Osteocyte (in vitro differentiated cells): ENCODE measurements at regions not wholly inside any gene's neighbourhood (a gene's known extent, or its start where the extent isn't known, plus 50 kb on each side); places are given as distances from the start of the nearest gene placed in this dataset.
A peak's percentile ranks its signal among the peaks of the same experiment; 100 is the strongest.

ENCODE experiments used
- DNase-seq: peaks from one replicate; pipeline ENCODE4 v3.0.0; 2021; ENCODE audit warnings: mixed read lengths; ENCODE audit not compliant: unreplicated experiment; ENCODE audit errors: extremely low spot score
- H3K27ac Mint-ChIP-seq: one replicate; pipeline ENCODE4 v1.8.0; 2021; ENCODE audit warnings: mild to moderate bottlenecking, mixed read lengths; ENCODE audit not compliant: unreplicated experiment
- H3K27me3 Mint-ChIP-seq: one replicate; pipeline ENCODE4 v1.8.0; 2021; ENCODE audit warnings: mixed read lengths; ENCODE audit not compliant: unreplicated experiment
- H3K36me3 Mint-ChIP-seq: one replicate; pipeline ENCODE4 v1.8.0; 2021; ENCODE audit warnings: mixed read lengths; ENCODE audit not compliant: unreplicated experiment
- H3K4me1 Mint-ChIP-seq: one replicate; pipeline ENCODE4 v1.8.0; 2021; ENCODE audit warnings: mixed read lengths; ENCODE audit not compliant: unreplicated experiment
- H3K4me3 Mint-ChIP-seq: one replicate; pipeline ENCODE4 v1.8.0; 2021; ENCODE audit warnings: mild to moderate bottlenecking, moderate library complexity, mixed read lengths; ENCODE audit not compliant: unreplicated experiment
- H3K9me3 Mint-ChIP-seq: one replicate; pipeline ENCODE4 v1.8.0; 2021; ENCODE audit warnings: mixed read lengths; ENCODE audit not compliant: unreplicated experiment
- TF ChIP-seq, protein P1 (sequence below): fragments of 200-600 bp; sonication (generic); IDR thresholded peaks from 2 replicates; pipeline ENCODE4 v1.5.0; 2021; ENCODE audit warnings: antibody characterized with exemption, mild to moderate bottlenecking, moderate library complexity

DNA sequence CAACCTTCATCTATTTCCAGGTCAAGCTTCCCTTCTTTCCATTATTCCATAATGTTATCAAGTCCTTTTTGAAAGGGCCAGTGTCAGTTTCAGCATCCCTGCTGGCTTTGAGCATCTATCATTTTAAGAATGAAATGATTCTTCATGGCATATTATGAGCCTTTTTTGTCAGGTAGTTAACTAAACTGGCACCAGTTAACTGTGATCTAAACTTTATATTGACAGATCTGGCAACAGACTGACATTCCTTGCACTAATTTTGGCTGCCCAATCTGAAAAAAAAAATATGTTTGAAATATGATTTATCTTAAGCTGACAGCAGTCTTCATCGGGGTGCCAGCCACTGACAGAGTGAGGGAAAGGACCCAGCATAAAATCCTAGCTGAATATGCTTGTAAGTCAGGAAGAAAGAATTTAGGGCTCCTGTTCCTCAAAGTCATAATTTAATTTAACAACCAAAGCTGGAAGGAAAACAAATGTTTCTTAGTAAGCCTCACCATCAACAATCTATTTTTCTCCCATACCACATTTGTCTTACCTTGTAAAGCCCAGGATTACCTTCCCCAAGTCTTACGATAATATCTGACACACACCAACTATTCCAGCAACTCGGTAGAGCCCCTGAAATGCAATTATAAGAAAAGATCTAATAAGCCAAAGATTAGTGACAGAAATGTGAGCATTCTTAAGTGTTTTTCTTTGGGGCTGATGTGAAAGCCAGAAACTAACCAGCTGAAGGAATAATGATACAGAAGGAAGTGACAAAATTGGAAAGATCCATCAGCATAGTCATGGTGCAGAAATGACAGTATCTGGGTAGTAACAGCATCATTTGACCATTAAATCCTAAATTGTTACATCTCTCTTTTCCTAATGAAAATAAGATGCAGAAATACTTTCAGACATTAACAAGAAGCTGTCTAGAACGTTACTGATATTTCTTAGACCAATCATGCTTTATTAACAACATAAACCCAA, 228.1 kb downstream of the RBM43 start:
- Mint-ChIP-seq H3K9me3 (no peaks in the 10 kb centered on the region), H3K4me1 (peaks cover 18% of the 10 kb centered on the region), H3K4me3 (no peak overlapping the region), H3K36me3 (no peaks in the 10 kb centered on the region), H3K27me3 (no peaks in the 10 kb centered on the region), H3K27ac (no peak overlapping the region)
- TF ChIP-seq, protein P1, sequence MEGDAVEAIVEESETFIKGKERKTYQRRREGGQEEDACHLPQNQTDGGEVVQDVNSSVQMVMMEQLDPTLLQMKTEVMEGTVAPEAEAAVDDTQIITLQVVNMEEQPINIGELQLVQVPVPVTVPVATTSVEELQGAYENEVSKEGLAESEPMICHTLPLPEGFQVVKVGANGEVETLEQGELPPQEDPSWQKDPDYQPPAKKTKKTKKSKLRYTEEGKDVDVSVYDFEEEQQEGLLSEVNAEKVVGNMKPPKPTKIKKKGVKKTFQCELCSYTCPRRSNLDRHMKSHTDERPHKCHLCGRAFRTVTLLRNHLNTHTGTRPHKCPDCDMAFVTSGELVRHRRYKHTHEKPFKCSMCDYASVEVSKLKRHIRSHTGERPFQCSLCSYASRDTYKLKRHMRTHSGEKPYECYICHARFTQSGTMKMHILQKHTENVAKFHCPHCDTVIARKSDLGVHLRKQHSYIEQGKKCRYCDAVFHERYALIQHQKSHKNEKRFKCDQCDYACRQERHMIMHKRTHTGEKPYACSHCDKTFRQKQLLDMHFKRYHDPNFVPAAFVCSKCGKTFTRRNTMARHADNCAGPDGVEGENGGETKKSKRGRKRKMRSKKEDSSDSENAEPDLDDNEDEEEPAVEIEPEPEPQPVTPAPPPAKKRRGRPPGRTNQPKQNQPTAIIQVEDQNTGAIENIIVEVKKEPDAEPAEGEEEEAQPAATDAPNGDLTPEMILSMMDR: no peak
- no peak for DNase-seq

DNA sequence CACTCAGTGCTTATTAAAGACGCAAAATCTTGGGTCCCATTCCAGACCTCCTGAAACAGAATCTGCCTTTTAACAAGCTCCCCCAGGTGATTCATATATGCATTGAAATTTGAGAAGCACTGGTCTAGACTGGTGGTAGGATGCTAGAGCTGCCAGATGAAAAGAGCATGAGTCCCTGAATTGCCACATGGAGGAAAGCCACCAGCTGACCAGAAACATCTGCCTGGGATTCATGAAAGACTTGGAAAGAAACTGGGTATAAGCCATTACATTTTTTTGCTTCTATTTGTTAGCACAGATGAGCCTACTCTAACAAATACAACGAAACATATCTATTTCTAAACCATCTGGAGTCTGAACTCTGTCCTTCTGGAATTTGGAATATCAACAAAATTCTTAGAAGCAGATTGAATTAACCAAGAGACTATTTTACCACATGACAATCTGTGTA, 228.9 kb downstream of the RBM43 start:
- Mint-ChIP-seq H3K36me3 (no peaks in the 10 kb centered on the region), H3K27ac (peak overlapping the region; percentile 32), H3K27me3 (no peaks in the 10 kb centered on the region), H3K4me1 (peaks cover 18% of the 10 kb centered on the region), H3K9me3 (no peaks in the 10 kb centered on the region), H3K4me3 (no peak overlapping the region)
- DNase-seq: no peak
- TF ChIP-seq, protein P1: no peak

DNA sequence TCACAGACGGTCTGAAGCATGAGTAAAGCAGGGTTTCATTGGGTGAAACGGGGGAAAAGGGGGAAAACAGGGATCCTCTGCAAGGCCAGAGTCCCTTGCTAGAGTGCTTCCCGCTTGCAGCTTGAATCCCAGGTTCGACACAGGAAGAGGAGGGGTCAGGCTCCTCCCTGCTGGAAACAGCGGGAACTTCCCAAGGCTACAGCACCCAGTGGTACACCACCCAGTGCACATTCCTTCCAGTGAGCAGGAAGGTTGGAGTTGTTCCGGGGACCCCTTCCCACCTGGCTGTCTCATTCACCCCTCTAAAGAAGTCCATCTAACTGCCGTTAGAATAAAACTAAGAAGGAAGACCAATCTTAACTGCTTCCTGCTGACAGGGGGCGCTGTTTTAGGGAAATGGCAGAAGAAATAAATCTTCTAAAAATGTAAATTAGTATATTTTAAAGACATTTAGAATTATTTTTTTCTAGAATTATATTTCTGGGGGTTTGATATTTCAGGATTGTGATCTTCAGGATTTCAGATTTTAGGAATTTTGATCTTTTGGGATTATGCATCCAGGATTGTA, 230.9 kb downstream of the RBM43 start:
- TF ChIP-seq, protein P1: peak; percentile 22
- Mint-ChIP-seq H3K27ac (no peak overlapping the region), H3K9me3 (no peaks in the 10 kb centered on the region), H3K27me3 (no peaks in the 10 kb centered on the region), H3K4me1 (peaks cover 18% of the 10 kb centered on the region), H3K4me3 (no peak overlapping the region), H3K36me3 (no peaks in the 10 kb centered on the region)
- DNase-seq: no peak

DNA sequence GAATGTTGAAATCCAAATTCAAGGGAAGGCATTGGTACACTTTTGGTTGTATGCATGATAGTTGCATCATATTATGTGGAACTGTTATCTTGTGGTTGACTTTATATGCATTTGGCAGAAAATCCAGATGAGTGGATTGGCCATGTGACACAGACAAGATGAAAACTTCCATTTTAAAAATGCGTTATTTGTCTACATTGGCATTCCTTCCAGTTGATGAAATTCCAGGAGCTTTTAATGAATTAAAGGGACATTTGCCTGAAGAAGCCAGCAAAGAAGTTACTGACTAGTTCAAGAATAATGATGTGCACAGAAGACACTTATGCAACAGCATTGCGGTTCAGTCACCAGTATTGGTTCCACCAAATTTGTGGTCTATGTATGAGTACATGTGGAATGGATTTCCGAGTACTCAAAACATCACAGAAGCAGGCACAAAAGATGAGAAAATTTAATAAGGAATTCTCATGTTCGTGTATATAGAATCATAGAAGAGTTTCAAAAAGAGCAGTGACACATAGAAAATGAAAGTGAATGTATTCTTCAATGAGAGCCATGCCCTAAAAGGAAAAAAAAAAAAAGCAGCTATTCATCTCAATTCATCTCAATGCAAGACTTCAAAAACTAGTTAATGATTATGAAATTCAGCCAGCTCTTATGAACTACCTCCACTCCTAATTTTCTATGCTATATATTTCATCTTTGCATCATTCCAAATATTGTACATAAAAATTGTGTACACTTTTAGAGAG, 232.1 kb downstream of the RBM43 start:
- H3K4me1 Mint-ChIP-seq: peaks cover 18% of the 10 kb centered on the region
- no peak overlapping the region for H3K27ac Mint-ChIP-seq
- H3K36me3 Mint-ChIP-seq: no peaks in the 10 kb centered on the region
- DNase-seq: no peak
- TF ChIP-seq, protein P1: no peak
- no peak overlapping the region for H3K4me3 Mint-ChIP-seq
- no peaks in the 10 kb centered on the region for H3K9me3 Mint-ChIP-seq
- no peaks in the 10 kb centered on the region for H3K27me3 Mint-ChIP-seq
